Activated naive CD8-positive, alpha-beta T cell treated with anti-CD3 and anti-CD28 coated beads, Interleukin-2, amount 10 ng/mL, durations not matched to agents 7 days and 5 days (primary cell): ENCODE measurements at regions not wholly inside any gene's neighbourhood (a gene's known extent, or its start where the extent isn't known, plus 50 kb on each side); places are given as distances from the start of the nearest gene placed in this dataset.

Experiments
- ATAC-seq: fragments of 150-1000 bp; cut with Tn5 transposase; one replicate; pipeline ENCODE4 v1.10.0; 2021; ENCODE audit warnings: low read depth, moderate library complexity
- POLR2A ChIA-PET: fragments of 350-600 bp; sonication (Branson Sonifier 250); formaldehyde crosslinking; loops from one replicate; lab custom pipeline; 2021; ENCODE audit warnings: antibody characterized with exemption; lab: Charles Lee
- DNase-seq: peaks from one replicate; pipeline ENCODE4 v3.0.0; 2021
- H3K27ac Mint-ChIP-seq: one replicate; pipeline ENCODE4 v1.8.0; 2022; ENCODE audit warnings: mild to moderate bottlenecking, mixed read lengths
- H3K27me3 Mint-ChIP-seq: one replicate; pipeline ENCODE4 v1.8.0; 2022; ENCODE audit warnings: mild to moderate bottlenecking, moderate library complexity, mixed read lengths
- H3K36me3 Mint-ChIP-seq: one replicate; pipeline ENCODE4 v1.8.0; 2021; ENCODE audit warnings: mild to moderate bottlenecking, mixed read lengths
- H3K4me1 Mint-ChIP-seq: one replicate; pipeline ENCODE4 v1.8.0; 2021; ENCODE audit warnings: mixed read lengths
- H3K4me3 Mint-ChIP-seq: one replicate; pipeline ENCODE4 v1.8.0; 2022; ENCODE audit warnings: mild to moderate bottlenecking, moderate library complexity, mixed read lengths
- H3K9me3 Mint-ChIP-seq: one replicate; pipeline ENCODE4 v1.8.0; 2021; ENCODE audit warnings: mixed read lengths

- no peak for DNase-seq
- no peaks in the 10 kb centered on the region for H3K36me3 Mint-ChIP-seq
- no peaks in the 10 kb centered on the region for H3K9me3 Mint-ChIP-seq
- no peak for ATAC-seq
- no peaks in the 10 kb centered on the region for H3K27me3 Mint-ChIP-seq
- no peak overlapping the region for H3K4me3 Mint-ChIP-seq
- H3K4me1 Mint-ChIP-seq, result no peaks in the 10 kb centered on the region
- no peak overlapping the region for H3K27ac Mint-ChIP-seq
- POLR2A ChIA-PET, result no interaction called here
Observed at GRCh38 chr12:13487326-13487725, 290.8 kb downstream of the EMP1 start.

- POLR2A ChIA-PET, result no interaction called here
- ATAC-seq (no peak), DNase-seq (no peak)
- H3K36me3 Mint-ChIP-seq, result no peaks in the 10 kb centered on the region
- no peaks in the 10 kb centered on the region for H3K27me3 Mint-ChIP-seq
- no peak overlapping the region for H3K4me3 Mint-ChIP-seq
- H3K27ac Mint-ChIP-seq, result no peak overlapping the region
- H3K9me3 Mint-ChIP-seq, result no peaks in the 10 kb centered on the region
- no peaks in the 10 kb centered on the region for H3K4me1 Mint-ChIP-seq
Observed at GRCh38 chr12:13486794-13487193, 290.3 kb downstream of the EMP1 start.

- POLR2A ChIA-PET, result no interaction called here
- Mint-ChIP-seq H3K9me3 (no peaks in the 10 kb centered on the region), H3K4me3 (no peak overlapping the region), H3K27ac (no peak overlapping the region), H3K4me1 (no peaks in the 10 kb centered on the region), H3K36me3 (no peaks in the 10 kb centered on the region), H3K27me3 (peaks cover 2% of the 10 kb centered on the region)
- DNase-seq (no peak), ATAC-seq (no peak)
Observed at GRCh38 chr12:13478650-13479181, 282.2 kb downstream of the EMP1 start.

- no peak for ATAC-seq
- H3K27ac Mint-ChIP-seq, result no peak overlapping the region
- H3K9me3 Mint-ChIP-seq, result no peaks in the 10 kb centered on the region
- H3K4me3 Mint-ChIP-seq, result no peak overlapping the region
- H3K4me1 Mint-ChIP-seq, result no peaks in the 10 kb centered on the region
- no peaks in the 10 kb centered on the region for H3K36me3 Mint-ChIP-seq
- no peaks in the 10 kb centered on the region for H3K27me3 Mint-ChIP-seq
- DNase-seq, result no peak
- POLR2A ChIA-PET, result no interaction called here
Observed at GRCh38 chr12:13474381-13474780, 277.9 kb downstream of the EMP1 start.

GRCh38 chr12:13472690-13473089, 276.2 kb downstream of the EMP1 start:
- Mint-ChIP-seq H3K27ac (no peak overlapping the region), H3K36me3 (no peaks in the 10 kb centered on the region), H3K9me3 (no peaks in the 10 kb centered on the region), H3K4me3 (no peak overlapping the region), H3K4me1 (no peaks in the 10 kb centered on the region), H3K27me3 (peaks cover 4% of the 10 kb centered on the region)
- no peak for ATAC-seq
- DNase-seq, result no peak
- POLR2A ChIA-PET, result no interaction called here

GRCh38 chr12:13471471-13471870, 274.9 kb downstream of the EMP1 start:
- no peak overlapping the region for H3K27ac Mint-ChIP-seq

GRCh38 chr12:13465635-13466034, 269.1 kb downstream of the EMP1 start:
- no peaks in the 10 kb centered on the region for H3K4me1 Mint-ChIP-seq
- no peaks in the 10 kb centered on the region for H3K9me3 Mint-ChIP-seq
- no peak overlapping the region for H3K27ac Mint-ChIP-seq
- no peaks in the 10 kb centered on the region for H3K36me3 Mint-ChIP-seq
- H3K4me3 Mint-ChIP-seq, result no peak overlapping the region
- POLR2A ChIA-PET, result no interaction called here
- DNase-seq (no peak), ATAC-seq (no peak)
- peaks cover 4% of the 10 kb centered on the region for H3K27me3 Mint-ChIP-seq

More at GRCh38 chr12:13471471-13471870, 274.9 kb downstream of the EMP1 start:
- Mint-ChIP-seq H3K9me3 (no peaks in the 10 kb centered on the region), H3K4me3 (no peak overlapping the region), H3K27me3 (peaks cover 4% of the 10 kb centered on the region), H3K36me3 (no peaks in the 10 kb centered on the region), H3K4me1 (no peaks in the 10 kb centered on the region)
- POLR2A ChIA-PET, result no interaction called here
- DNase-seq (no peak), ATAC-seq (no peak)

GRCh38 chr12:13463189-13463588, 266.7 kb downstream of the EMP1 start:
- ATAC-seq (no peak), DNase-seq (no peak)
- peaks cover 2% of the 10 kb centered on the region for H3K27me3 Mint-ChIP-seq
- no peak overlapping the region for H3K27ac Mint-ChIP-seq
- POLR2A ChIA-PET, result no interaction called here
- no peak overlapping the region for H3K4me3 Mint-ChIP-seq
- H3K36me3 Mint-ChIP-seq, result no peaks in the 10 kb centered on the region
- H3K9me3 Mint-ChIP-seq, result no peaks in the 10 kb centered on the region
- H3K4me1 Mint-ChIP-seq, result no peaks in the 10 kb centered on the region

- DNase-seq (no peak), ATAC-seq (no peak)
- H3K27me3 Mint-ChIP-seq, result peaks cover 2% of the 10 kb centered on the region
- H3K4me1 Mint-ChIP-seq, result no peaks in the 10 kb centered on the region
- H3K27ac Mint-ChIP-seq, result no peak overlapping the region
- H3K9me3 Mint-ChIP-seq, result no peaks in the 10 kb centered on the region
- H3K36me3 Mint-ChIP-seq, result no peaks in the 10 kb centered on the region
- no peak overlapping the region for H3K4me3 Mint-ChIP-seq
- POLR2A ChIA-PET, result no interaction called here
Observed at GRCh38 chr12:13462450-13462849, 265.9 kb downstream of the EMP1 start.

- Mint-ChIP-seq H3K4me3 (no peak overlapping the region), H3K27ac (no peak overlapping the region)
- no peak for DNase-seq
Observed at GRCh38 chr12:13455778-13456144, 259.2 kb downstream of the EMP1 start.

GRCh38 chr12:13454991-13455777, 258.7 kb downstream of the EMP1 start:
- POLR2A ChIA-PET, result no interaction called here
- H3K9me3 Mint-ChIP-seq, result no peaks in the 10 kb centered on the region
- no peak overlapping the region for H3K27ac Mint-ChIP-seq
- H3K36me3 Mint-ChIP-seq, result no peaks in the 10 kb centered on the region
- no peaks in the 10 kb centered on the region for H3K4me1 Mint-ChIP-seq
- H3K27me3 Mint-ChIP-seq, result peaks cover 1% of the 10 kb centered on the region
- ATAC-seq, result no peak
- H3K4me3 Mint-ChIP-seq, result no peak overlapping the region
- no peak for DNase-seq

More at GRCh38 chr12:13455778-13456144, 259.2 kb downstream of the EMP1 start:
- Mint-ChIP-seq H3K36me3 (no peaks in the 10 kb centered on the region), H3K9me3 (no peaks in the 10 kb centered on the region), H3K4me1 (no peaks in the 10 kb centered on the region), H3K27me3 (peaks cover 2% of the 10 kb centered on the region)
- ATAC-seq, result no peak
- POLR2A ChIA-PET, result no interaction called here

GRCh38 chr12:13452955-13453570, 256.5 kb downstream of the EMP1 start:
- H3K4me3 Mint-ChIP-seq, result no peak overlapping the region
- POLR2A ChIA-PET, result no interaction called here
- no peaks in the 10 kb centered on the region for H3K9me3 Mint-ChIP-seq
- no peaks in the 10 kb centered on the region for H3K36me3 Mint-ChIP-seq
- no peak for DNase-seq
- H3K27me3 Mint-ChIP-seq, result no peaks in the 10 kb centered on the region
- no peaks in the 10 kb centered on the region for H3K4me1 Mint-ChIP-seq
- no peak overlapping the region for H3K27ac Mint-ChIP-seq
- ATAC-seq, result no peak

- POLR2A ChIA-PET, result no interaction called here
- Mint-ChIP-seq H3K9me3 (no peaks in the 10 kb centered on the region), H3K4me1 (no peaks in the 10 kb centered on the region), H3K4me3 (no peak overlapping the region), H3K27ac (no peak overlapping the region), H3K27me3 (no peaks in the 10 kb centered on the region), H3K36me3 (no peaks in the 10 kb centered on the region)
- DNase-seq (no peak), ATAC-seq (no peak)
Observed at GRCh38 chr12:13451776-13452175, 255.2 kb downstream of the EMP1 start.
